Middle frontal gyrus (tissue), 1 donor: ENCODE measurements at regions not wholly inside any gene's neighbourhood (a gene's known extent, or its start where the extent isn't known, plus 50 kb on each side); places are given as distances from the start of the nearest gene placed in this dataset.

ENCODE experiments used
- DNase-seq: peaks from one replicate; pipeline ENCODE4 v3.0.0-alpha.2; 2015; ENCODE audit warnings: low spot score; ENCODE audit errors: extremely low spot score

GRCh38 chr1:5099558-5099957, 445.1 kb downstream of the AJAP1 start:
- no peak for DNase-seq

DNA sequence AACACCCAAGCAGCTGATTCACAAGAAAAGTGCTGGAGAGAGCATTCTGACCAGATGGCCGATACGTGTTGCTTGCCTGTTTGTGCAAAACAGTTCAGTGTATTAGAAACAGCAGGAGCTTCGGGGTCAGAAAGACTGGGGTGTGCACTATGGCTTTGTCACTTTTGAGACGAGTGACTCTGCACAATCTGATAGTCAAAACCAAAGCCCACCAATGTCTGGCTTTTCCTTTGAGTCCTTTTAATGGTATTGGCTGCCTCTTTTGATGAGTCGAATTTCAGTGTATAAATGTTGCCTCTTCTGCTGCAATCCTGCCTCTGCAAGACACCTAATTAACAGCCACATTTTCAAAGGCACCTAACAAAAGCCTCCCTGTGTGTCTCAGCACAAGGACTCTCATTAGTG, 444.6 kb downstream of the AJAP1 start:
- no peak for DNase-seq

- no peak for DNase-seq
Measured at GRCh38 chr1:5093042-5093441, 438.6 kb downstream of the AJAP1 start.

- DNase-seq: no peak
Measured at GRCh38 chr1:5084676-5085075, 430.3 kb downstream of the AJAP1 start.

DNA sequence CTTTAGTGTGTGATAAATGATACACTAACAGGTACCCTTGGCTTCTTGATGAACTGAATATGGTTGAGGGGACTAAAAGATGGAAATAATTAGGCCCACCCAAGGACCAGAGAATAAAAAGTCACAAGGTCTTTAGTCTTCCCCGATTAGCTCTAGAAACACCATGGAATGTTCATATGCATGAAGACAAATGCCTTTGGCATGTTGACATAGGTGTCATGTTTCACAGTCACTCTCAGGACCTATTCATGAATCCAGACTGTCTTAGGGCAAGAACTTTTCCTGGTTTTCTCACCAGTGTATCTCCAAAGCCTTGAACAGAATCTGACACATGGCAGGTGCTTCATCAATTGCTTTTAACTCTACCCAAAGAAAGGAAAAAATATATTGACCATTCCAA, 412.8 kb downstream of the AJAP1 start:
- DNase-seq: no peak

GRCh38 chr1:5053744-5054143, 399.3 kb downstream of the AJAP1 start:
- DNase-seq: no peak

GRCh38 chr1:5029136-5029535, 374.7 kb downstream of the AJAP1 start:
- DNase-seq: no peak

- DNase-seq: no peak
Measured at GRCh38 chr1:5012249-5012648, 357.8 kb downstream of the AJAP1 start.

- DNase-seq: no peak
Measured at GRCh38 chr1:5010656-5011055, 356.2 kb downstream of the AJAP1 start.

DNA sequence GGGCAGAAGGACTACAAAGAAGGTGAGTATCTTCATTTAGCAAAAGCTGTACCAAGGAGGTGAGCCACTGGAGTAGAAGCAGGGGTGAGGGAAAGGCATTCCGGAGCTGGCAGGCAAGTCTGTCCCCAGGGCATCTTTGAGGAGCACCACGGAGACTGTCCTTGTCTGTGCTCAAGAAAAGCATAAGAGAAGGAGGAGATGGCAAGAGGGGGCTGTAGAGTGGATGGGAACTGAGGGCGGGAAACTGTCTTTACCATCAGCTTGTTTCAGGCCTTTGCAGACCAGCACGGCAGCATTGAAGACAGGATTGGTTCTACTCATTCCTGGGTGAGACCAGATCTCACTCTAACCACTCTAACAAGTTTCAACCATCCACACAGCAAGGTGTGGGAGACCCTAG, 355.8 kb downstream of the AJAP1 start:
- DNase-seq: no peak

GRCh38 chr1:5009376-5010065, 355.1 kb downstream of the AJAP1 start:
- DNase-seq: no peak

GRCh38 chr1:5005171-5005570, 350.8 kb downstream of the AJAP1 start:
- no peak for DNase-seq

GRCh38 chr1:5002676-5003075, 348.3 kb downstream of the AJAP1 start:
- DNase-seq: no peak

- no peak for DNase-seq
Measured at GRCh38 chr1:5001466-5001865, 347.1 kb downstream of the AJAP1 start.

DNA sequence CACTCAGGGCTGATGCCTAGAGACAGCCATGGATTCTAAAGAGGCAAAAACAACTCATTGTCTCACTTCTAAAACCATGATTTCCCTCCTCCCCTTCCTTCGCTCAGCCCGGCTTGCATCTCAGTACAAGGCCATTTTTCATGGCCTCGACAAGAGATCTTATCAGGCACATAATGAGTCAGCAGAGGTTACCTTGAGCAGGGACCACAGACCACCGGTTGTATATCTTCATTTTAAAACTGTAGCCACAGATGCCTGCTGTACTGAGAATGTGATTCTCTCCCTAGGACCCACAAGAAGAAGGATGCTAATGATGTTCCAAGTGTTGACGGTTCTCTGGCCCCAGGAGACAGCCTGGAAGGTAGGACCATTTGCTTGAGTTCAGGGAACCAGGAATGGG, 331.9 kb downstream of the AJAP1 start:
- no peak for DNase-seq

- no peak for DNase-seq
Measured at GRCh38 chr1:4984841-4985240, 330.4 kb downstream of the AJAP1 start.

GRCh38 chr1:4980211-4980610, 325.8 kb downstream of the AJAP1 start:
- DNase-seq: no peak

GRCh38 chr1:4978660-4979390, 324.4 kb downstream of the AJAP1 start:
- no peak for DNase-seq

DNA sequence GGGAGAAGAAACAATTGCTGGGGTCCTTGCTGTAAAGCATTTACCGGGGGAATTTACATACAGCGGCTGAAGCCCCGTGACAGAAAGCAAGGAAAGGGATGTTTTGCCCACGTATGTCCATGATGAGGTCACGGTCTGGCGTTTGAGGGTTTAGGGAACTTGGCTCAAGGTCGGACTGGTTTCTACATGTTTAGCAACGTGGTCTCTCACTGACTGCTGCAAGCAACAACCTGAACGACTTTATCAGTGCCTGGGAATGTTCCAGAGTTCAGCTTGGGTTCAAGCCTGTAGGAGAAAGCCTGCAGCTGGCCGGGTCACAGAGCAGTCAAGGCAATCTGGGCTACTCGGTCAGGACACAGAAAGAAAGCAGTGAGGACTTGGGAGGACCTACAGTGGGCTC, 323.3 kb downstream of the AJAP1 start:
- DNase-seq: no peak

DNA sequence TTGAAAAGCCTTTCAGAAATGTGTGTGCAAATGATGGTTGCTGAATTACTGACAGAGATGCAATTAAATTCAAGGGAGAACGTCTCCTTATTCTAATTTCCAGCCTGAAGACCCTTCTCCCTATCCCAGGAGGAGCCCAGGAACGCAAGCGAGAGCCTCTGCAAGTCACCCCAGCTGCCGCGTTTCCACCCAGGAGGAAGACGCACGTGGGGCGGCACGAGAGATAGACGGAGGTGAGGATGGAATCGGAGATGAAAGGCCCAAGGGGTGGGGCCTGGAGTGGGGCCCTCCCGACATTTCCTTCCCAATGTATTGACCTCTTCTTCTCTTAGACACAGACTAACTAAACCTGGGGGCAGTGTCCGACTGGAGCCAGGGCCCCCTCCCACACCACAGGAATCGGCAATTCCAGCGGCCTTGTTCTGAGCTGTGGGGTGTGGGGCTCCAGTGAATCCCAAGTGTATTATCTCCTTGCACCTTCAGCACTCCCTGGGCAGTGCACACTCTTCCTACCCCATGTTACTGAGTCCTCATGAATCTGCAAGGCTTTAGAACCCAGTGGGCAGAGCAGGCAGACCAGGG, 322.5 kb downstream of the AJAP1 start:
- DNase-seq: no peak

DNA sequence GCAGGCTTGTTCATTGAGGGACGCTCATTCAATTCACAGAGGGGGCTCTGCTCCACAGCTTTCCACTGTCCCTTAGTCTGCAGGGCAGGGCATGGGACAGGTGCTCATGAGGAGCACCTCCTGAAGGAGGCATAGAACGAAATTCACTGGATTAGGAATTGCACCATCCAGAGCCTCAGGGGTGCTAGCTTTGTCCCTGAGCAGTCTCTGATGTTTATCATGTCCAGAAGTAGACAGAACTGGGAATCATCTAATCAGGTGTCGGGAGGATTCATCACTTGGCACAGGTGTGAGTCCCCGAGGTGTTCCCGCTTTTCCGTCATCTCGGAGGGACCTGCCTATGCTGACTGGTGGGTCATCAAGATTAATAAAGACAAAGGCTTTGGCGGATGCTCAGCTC, 321.4 kb downstream of the AJAP1 start:
- no peak for DNase-seq

DNA sequence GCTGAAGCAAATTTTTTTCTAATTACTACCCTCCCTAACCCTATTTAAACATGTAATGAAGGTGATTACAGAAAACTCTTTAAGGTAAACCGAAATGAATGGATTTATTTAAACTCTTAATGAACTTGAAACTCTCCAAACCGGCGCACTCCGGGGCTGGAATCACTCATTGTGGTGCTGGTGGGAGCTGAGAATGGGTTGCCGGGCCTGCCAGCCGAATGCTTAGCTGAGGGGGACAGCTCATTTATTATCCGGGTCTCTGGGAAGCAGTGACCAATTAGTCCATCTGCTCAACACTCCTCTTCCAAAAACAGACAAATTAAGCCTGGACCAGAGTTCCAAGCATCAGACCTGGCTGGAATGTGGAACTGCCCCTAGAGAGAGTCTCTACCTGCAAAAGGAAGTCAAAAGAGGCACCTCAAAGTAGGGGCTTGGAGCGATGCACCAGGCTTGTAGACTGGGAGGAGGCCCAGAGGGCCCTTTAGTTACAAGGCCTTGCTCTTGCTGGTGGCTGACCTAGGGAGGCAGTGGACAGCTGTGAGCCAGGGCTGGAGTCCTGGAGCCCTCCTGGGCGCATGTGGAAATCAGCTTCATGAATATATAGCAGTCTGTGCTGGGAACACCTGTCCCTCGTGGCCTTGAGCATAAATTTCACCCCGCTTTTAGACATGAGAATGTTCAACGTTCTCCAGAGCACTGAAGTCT, 320.7 kb downstream of the AJAP1 start:
- DNase-seq: no peak
